A673 (cell line): ENCODE measurements at regions not wholly inside any gene's neighbourhood (a gene's known extent, or its start where the extent isn't known, plus 50 kb on each side); places are given as distances from the start of the nearest gene placed in this dataset.

Source experiments
- EZH2 ChIP-seq: fragments of 200-600 bp; sonication (generic); IDR thresholded peaks from 2 replicates; pipeline ENCODE4 v1.6.1; 2017; ENCODE audit warnings: borderline replicate concordance, low read depth, mild to moderate bottlenecking, mixed read lengths, antibody characterized with exemption, low read length; ENCODE audit not compliant: poor library complexity, severe bottlenecking
- TF ChIP-seq, protein P1 (sequence below): fragments of 300-800, 200-600 bp; sonication (generic); conservative IDR thresholded peaks from 2 replicates; pipeline ENCODE4 v1.5.1; 2017; ENCODE audit warnings: low read depth, mild to moderate bottlenecking, antibody characterized with exemption, low read length, moderate library complexity, mixed read lengths

DNA sequence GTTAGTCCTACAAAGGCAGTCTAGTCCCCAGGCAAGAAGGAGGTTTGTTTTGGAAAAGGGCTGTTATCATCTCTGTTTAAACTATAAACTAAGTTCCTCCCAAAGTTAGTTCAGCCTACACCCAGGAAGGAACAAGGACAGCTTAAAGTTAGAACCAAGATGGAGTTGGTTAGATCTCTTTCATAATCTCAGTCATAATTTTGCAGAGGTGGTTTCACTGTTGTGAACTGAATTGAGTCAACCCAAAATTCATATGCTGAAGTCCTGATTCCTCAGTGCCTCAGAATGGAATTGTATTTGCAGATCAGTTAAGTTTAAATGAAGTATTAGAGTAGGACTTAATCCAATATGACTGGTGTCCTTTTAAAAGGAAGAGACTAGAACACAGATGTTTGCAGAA lies 101.0 kb upstream of the C3orf80 start:
- TF ChIP-seq, protein P1, sequence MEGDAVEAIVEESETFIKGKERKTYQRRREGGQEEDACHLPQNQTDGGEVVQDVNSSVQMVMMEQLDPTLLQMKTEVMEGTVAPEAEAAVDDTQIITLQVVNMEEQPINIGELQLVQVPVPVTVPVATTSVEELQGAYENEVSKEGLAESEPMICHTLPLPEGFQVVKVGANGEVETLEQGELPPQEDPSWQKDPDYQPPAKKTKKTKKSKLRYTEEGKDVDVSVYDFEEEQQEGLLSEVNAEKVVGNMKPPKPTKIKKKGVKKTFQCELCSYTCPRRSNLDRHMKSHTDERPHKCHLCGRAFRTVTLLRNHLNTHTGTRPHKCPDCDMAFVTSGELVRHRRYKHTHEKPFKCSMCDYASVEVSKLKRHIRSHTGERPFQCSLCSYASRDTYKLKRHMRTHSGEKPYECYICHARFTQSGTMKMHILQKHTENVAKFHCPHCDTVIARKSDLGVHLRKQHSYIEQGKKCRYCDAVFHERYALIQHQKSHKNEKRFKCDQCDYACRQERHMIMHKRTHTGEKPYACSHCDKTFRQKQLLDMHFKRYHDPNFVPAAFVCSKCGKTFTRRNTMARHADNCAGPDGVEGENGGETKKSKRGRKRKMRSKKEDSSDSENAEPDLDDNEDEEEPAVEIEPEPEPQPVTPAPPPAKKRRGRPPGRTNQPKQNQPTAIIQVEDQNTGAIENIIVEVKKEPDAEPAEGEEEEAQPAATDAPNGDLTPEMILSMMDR = no peak
- no peak for TF ChIP-seq EZH2
